ENCODE measurements at regions not wholly inside any gene's neighbourhood (a gene's known extent, or its start where the extent isn't known, plus 50 kb on each side); places are given as distances from the start of the nearest gene placed in this dataset.

- H3K9ac ChIP-seq (ENCODE audit: control insufficient read depth, extremely low read depth, insufficient read depth, low read length): no peak overlapping the region
- dilution Hi-C loops (cut with MboI; ENCODE audit: extremely low pct_ligation_motif_present, low sequenced_read_pairs): no loop called here
- no peak for FAIRE-seq
- no peaks in the 10 kb centered on the region for H4K20me1 ChIP-seq (ENCODE audit: control insufficient read depth, extremely low read depth, insufficient read depth, low read length)
- no peak for DNase-seq (ENCODE audit: low read depth, low spot score)
- peaks cover 3% of the 10 kb centered on the region for H3K27me3 ChIP-seq (ENCODE audit: control insufficient read depth, extremely low read depth, insufficient read depth, low read length)
- no peaks in the 10 kb centered on the region for H3K79me2 ChIP-seq (ENCODE audit: control insufficient read depth, insufficient read depth, low read length)
- H3K27ac ChIP-seq (ENCODE audit: control insufficient read depth, insufficient read depth, low read length): no peak overlapping the region
- H3K9me3 ChIP-seq (ENCODE audit: control insufficient read depth, low read depth, low read length): no peaks in the 10 kb centered on the region
- no peaks in the 10 kb centered on the region for H3K4me1 ChIP-seq (ENCODE audit: control insufficient read depth, extremely low read depth, insufficient read depth, low read length)
- H3K4me3 ChIP-seq (ENCODE audit: control insufficient read depth in 2 of 3, extremely low read depth in 1 of 3, insufficient read depth in 2 of 3, low read depth in 1 of 3, low read length in 3 of 3): no peak overlapping the region
- no peak overlapping the region for H2AFZ ChIP-seq (ENCODE audit: control insufficient read depth, low read length)
- H3K4me2 ChIP-seq (ENCODE audit: control insufficient read depth, extremely low read depth, insufficient read depth, low read depth, low read length): no peak overlapping the region
- H3K36me3 ChIP-seq (ENCODE audit: control insufficient read depth in 2 of 2, extremely low read depth in 1 of 2, insufficient read depth in 2 of 2, low read length in 2 of 2): no peaks in the 10 kb centered on the region
- TF ChIP-seq EZH2 (IDR thresholded peaks at IDR 0.05; ENCODE audit: low read length) (no peak), CTCF (optimal IDR thresholded peaks at IDR 0.05 in 1 of 3, IDR thresholded peaks at IDR 0.05 in 1 of 3, conservative IDR thresholded peaks at IDR 0.05 in 1 of 3; ENCODE audit: extremely low read depth in 1 of 3, insufficient read depth in 2 of 3, low read length in 3 of 3) (no peak)
- no peaks in the 10 kb centered on the region for H3K9me1 ChIP-seq (ENCODE audit: control insufficient read depth, extremely low read depth, insufficient read depth, low read length)
These were observed 91.1 kb upstream of the SLC24A5 start for GRCh38 chr15:48029642-48030041.

GRCh38 chr15:48031466-48031865 is 89.3 kb upstream of the SLC24A5 start:
- Histone ChIP-seq H3K4me3 (ENCODE audit: control insufficient read depth in 2 of 3, extremely low read depth in 1 of 3, insufficient read depth in 2 of 3, low read depth in 1 of 3, low read length in 3 of 3) (no peak overlapping the region), H3K79me2 (ENCODE audit: control insufficient read depth, insufficient read depth, low read length) (no peaks in the 10 kb centered on the region), H3K27me3 (ENCODE audit: control insufficient read depth, extremely low read depth, insufficient read depth, low read length) (peaks cover 3% of the 10 kb centered on the region), H3K27ac (ENCODE audit: control insufficient read depth, insufficient read depth, low read length) (no peak overlapping the region), H3K36me3 (ENCODE audit: control insufficient read depth in 2 of 2, extremely low read depth in 1 of 2, insufficient read depth in 2 of 2, low read length in 2 of 2) (no peaks in the 10 kb centered on the region), H3K9me3 (ENCODE audit: control insufficient read depth, low read depth, low read length) (no peaks in the 10 kb centered on the region), H4K20me1 (ENCODE audit: control insufficient read depth, extremely low read depth, insufficient read depth, low read length) (no peaks in the 10 kb centered on the region), H3K9me1 (ENCODE audit: control insufficient read depth, extremely low read depth, insufficient read depth, low read length) (no peaks in the 10 kb centered on the region), H2AFZ (ENCODE audit: control insufficient read depth, low read length) (no peak overlapping the region), H3K4me1 (ENCODE audit: control insufficient read depth, extremely low read depth, insufficient read depth, low read length) (no peaks in the 10 kb centered on the region), H3K4me2 (ENCODE audit: control insufficient read depth, extremely low read depth, insufficient read depth, low read depth, low read length) (no peak overlapping the region), H3K9ac (ENCODE audit: control insufficient read depth, extremely low read depth, insufficient read depth, low read length) (no peak overlapping the region)
- TF ChIP-seq EZH2 (IDR thresholded peaks at IDR 0.05; ENCODE audit: low read length) (no peak), CTCF (optimal IDR thresholded peaks at IDR 0.05 in 1 of 3, IDR thresholded peaks at IDR 0.05 in 1 of 3, conservative IDR thresholded peaks at IDR 0.05 in 1 of 3; ENCODE audit: extremely low read depth in 1 of 3, insufficient read depth in 2 of 3, low read length in 3 of 3) (no peak)
- FAIRE-seq: no peak
- dilution Hi-C loops (cut with MboI; ENCODE audit: extremely low pct_ligation_motif_present, low sequenced_read_pairs): no loop called here
- no peak for DNase-seq (ENCODE audit: low read depth, low spot score)
